ENCODE measurements at regions not wholly inside any gene's neighbourhood (a gene's known extent, or its start where the extent isn't known, plus 50 kb on each side); places are given as distances from the start of the nearest gene placed in this dataset.

- Histone ChIP-seq H3K36me3 (no peaks in the 10 kb centered on the region), H3K4me1 (no peaks in the 10 kb centered on the region), H3K9me3 (ENCODE audit: low read depth) (no peaks in the 10 kb centered on the region), H3K4me2 (no peak overlapping the region), H2AFZ (replicated peaks) (no peak overlapping the region), H3K27me3 (no peaks in the 10 kb centered on the region), H3K27ac (no peak overlapping the region), H3F3A (ENCODE audit: low read depth) (no peaks in the 10 kb centered on the region), H4K20me1 (ENCODE audit: low read depth) (no peaks in the 10 kb centered on the region), H3K9ac (no peak overlapping the region), H3K79me2 (ENCODE audit: low read depth) (no peaks in the 10 kb centered on the region), H3K4me3 (no peak overlapping the region)
- Mint-ChIP-seq H3K27me3 (ENCODE audit: insufficient read depth, low read depth) (no peaks in the 10 kb centered on the region), H3K36me3 (no peaks in the 10 kb centered on the region), H3K9me3 (no peaks in the 10 kb centered on the region), H3K4me1 (no peaks in the 10 kb centered on the region), H3K4me3 (no peak overlapping the region), H3K27ac (no peak overlapping the region)
- no peak for DNase-seq (ENCODE audit: low spot score)
- no peak for TF ChIP-seq EZH2 (IDR thresholded peaks at IDR 0.05)
- TF ChIP-seq EZH2phosphoT487 (IDR thresholded peaks at IDR 0.05) = no peak
- TF ChIP-seq, protein P1, sequence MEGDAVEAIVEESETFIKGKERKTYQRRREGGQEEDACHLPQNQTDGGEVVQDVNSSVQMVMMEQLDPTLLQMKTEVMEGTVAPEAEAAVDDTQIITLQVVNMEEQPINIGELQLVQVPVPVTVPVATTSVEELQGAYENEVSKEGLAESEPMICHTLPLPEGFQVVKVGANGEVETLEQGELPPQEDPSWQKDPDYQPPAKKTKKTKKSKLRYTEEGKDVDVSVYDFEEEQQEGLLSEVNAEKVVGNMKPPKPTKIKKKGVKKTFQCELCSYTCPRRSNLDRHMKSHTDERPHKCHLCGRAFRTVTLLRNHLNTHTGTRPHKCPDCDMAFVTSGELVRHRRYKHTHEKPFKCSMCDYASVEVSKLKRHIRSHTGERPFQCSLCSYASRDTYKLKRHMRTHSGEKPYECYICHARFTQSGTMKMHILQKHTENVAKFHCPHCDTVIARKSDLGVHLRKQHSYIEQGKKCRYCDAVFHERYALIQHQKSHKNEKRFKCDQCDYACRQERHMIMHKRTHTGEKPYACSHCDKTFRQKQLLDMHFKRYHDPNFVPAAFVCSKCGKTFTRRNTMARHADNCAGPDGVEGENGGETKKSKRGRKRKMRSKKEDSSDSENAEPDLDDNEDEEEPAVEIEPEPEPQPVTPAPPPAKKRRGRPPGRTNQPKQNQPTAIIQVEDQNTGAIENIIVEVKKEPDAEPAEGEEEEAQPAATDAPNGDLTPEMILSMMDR (IDR thresholded peaks at IDR 0.05) = no peak
Measured at GRCh38 chr4:174425669-174426068, 96.6 kb downstream of the HPGD start.

DNA sequence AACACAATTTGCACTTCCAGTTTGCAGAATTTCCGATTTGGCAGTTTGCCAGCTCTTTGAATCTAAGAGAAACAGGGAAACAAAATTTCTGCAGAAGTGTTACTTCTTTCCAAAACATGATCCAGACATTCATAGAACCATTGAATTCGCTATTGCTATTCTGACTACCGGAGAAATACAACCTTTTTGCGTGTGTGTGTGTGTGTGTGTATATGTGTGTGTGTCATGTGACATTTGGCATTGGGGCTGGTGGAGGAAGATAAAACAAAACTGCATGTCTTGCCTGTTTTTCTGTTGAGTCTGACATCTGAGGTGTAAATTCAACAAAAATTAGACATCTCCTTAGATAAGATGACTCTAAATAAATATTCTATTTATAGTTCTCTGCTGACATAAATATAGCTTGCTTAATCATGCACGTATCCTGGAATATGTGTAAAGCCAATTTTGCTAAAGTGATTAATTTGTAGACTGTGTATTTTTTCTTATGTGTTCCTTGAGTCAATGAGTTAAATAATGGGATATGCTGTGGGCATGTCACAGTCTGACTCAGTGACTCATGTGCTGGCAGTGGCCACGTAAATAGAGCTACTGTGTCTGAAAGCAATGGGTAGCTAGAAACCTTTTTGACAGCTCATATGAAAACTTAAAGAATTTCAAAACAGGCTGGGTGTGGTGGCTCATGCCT is 98.9 kb downstream of the HPGD start:
- no peaks in the 10 kb centered on the region for H3F3A ChIP-seq (ENCODE audit: low read depth)
- no peak overlapping the region for H2AFZ ChIP-seq (replicated peaks)
- no peak overlapping the region for H3K27ac ChIP-seq
- H3K79me2 ChIP-seq (ENCODE audit: low read depth) = no peaks in the 10 kb centered on the region
- no peak for TF ChIP-seq EZH2phosphoT487 (IDR thresholded peaks at IDR 0.05)
- TF ChIP-seq, protein P1 (IDR thresholded peaks at IDR 0.05) = no peak
- no peak for TF ChIP-seq EZH2 (IDR thresholded peaks at IDR 0.05)
- H3K36me3 ChIP-seq = no peaks in the 10 kb centered on the region
- no peaks in the 10 kb centered on the region for H3K4me1 ChIP-seq
- H3K4me2 ChIP-seq = no peak overlapping the region
- H3K9me3 ChIP-seq (ENCODE audit: low read depth) = peaks cover 4% of the 10 kb centered on the region
- Mint-ChIP-seq H3K4me1 (no peaks in the 10 kb centered on the region), H3K36me3 (no peaks in the 10 kb centered on the region), H3K4me3 (no peak overlapping the region), H3K27ac (no peak overlapping the region), H3K27me3 (ENCODE audit: insufficient read depth, low read depth) (no peaks in the 10 kb centered on the region), H3K9me3 (no peaks in the 10 kb centered on the region)
- H3K9ac ChIP-seq = no peak overlapping the region
- no peaks in the 10 kb centered on the region for H4K20me1 ChIP-seq (ENCODE audit: low read depth)
- no peaks in the 10 kb centered on the region for H3K27me3 ChIP-seq
- H3K4me3 ChIP-seq = no peak overlapping the region
- no peak for DNase-seq (ENCODE audit: low spot score)

DNA sequence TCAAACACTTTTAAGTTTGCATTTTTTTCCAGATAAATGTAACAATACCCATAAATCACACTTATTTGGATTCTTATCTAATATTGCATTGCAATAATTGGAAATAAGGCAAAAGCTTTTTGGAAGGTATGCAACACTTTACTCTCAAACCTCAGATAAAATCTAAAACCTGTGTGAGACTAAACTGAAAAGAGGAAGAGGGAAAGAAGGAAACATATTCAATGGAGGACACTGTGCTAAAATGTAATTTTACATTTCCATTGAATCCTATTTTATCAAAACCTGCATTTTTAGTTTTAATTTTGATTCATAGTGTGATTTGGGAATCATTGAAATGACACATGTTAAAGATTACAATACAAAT is 99.4 kb downstream of the HPGD start:
- no peak overlapping the region for H3K27ac Mint-ChIP-seq

More for the DNA sequence above, 99.4 kb downstream of the HPGD start:
- no peak overlapping the region for H3K9ac ChIP-seq
- Mint-ChIP-seq H3K4me3 (no peak overlapping the region), H3K36me3 (no peaks in the 10 kb centered on the region), H3K9me3 (no peaks in the 10 kb centered on the region), H3K27me3 (ENCODE audit: insufficient read depth, low read depth) (no peaks in the 10 kb centered on the region), H3K4me1 (no peaks in the 10 kb centered on the region)
- no peaks in the 10 kb centered on the region for H3K79me2 ChIP-seq (ENCODE audit: low read depth)
- H3K4me1 ChIP-seq = no peaks in the 10 kb centered on the region
- no peaks in the 10 kb centered on the region for H4K20me1 ChIP-seq (ENCODE audit: low read depth)
- H3K9me3 ChIP-seq (ENCODE audit: low read depth) = peaks cover 4% of the 10 kb centered on the region
- H3K27ac ChIP-seq = no peak overlapping the region
- no peaks in the 10 kb centered on the region for H3K27me3 ChIP-seq
- no peak for DNase-seq (ENCODE audit: low spot score)
- H3F3A ChIP-seq (ENCODE audit: low read depth) = no peaks in the 10 kb centered on the region
- H3K36me3 ChIP-seq = no peaks in the 10 kb centered on the region
- H2AFZ ChIP-seq (replicated peaks) = no peak overlapping the region
- TF ChIP-seq EZH2 (IDR thresholded peaks at IDR 0.05) (no peak), EZH2phosphoT487 (IDR thresholded peaks at IDR 0.05) (no peak)
- TF ChIP-seq, protein P1 (IDR thresholded peaks at IDR 0.05) = no peak
- H3K4me3 ChIP-seq = no peak overlapping the region
- no peak overlapping the region for H3K4me2 ChIP-seq
